HG02943 (cell line): ENCODE measurements at regions not wholly inside any gene's neighbourhood (a gene's known extent, or its start where the extent isn't known, plus 50 kb on each side); places are given as distances from the start of the nearest gene placed in this dataset.
"Not testable (repeated sequence)": the region's sequence is repeated elsewhere in the genome, so short reads cannot be mapped to it uniquely, and the experiment has no call there.

Experiments
- ATAC-seq: cut with Tn5 transposase; IDR thresholded peaks from one replicate; pipeline ENCODE4 v1.9.1; 2021; ENCODE audit warnings: mild to moderate bottlenecking, low read depth, moderate library complexity; ENCODE audit not compliant: unreplicated experiment

DNA sequence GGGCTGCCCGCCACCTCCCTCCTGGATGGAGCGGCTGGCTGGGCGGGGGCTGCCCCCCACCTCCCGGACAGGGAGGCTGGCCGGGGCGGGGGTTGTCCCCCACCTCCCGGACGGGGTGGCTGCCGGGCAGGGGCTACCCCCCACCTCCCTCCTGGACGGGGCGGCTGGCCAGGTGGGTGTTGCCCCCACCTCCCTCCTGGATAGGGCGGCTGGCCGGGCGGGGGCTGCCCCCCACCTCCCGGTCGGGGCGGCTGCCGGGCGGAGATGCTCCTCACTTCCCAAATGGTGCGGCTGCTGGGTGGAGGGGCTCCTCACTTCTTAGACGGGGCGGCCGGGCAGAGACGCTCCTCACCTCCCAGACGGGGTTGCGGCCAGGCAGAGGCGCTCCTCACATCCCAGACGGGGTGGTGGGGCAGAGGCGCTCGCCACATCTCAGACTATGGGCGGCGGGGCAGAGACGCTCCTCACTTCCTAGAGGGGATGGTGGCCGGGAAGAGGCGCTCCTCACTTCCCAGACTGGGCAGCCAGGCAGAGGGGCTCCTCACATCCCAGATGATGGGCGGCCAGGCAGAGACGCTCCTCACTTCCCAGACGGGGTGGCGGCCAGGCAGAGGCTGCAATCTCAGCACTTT, 153.9 kb upstream of the OR4C13 start:
- not testable (repeated sequence) for ATAC-seq

DNA sequence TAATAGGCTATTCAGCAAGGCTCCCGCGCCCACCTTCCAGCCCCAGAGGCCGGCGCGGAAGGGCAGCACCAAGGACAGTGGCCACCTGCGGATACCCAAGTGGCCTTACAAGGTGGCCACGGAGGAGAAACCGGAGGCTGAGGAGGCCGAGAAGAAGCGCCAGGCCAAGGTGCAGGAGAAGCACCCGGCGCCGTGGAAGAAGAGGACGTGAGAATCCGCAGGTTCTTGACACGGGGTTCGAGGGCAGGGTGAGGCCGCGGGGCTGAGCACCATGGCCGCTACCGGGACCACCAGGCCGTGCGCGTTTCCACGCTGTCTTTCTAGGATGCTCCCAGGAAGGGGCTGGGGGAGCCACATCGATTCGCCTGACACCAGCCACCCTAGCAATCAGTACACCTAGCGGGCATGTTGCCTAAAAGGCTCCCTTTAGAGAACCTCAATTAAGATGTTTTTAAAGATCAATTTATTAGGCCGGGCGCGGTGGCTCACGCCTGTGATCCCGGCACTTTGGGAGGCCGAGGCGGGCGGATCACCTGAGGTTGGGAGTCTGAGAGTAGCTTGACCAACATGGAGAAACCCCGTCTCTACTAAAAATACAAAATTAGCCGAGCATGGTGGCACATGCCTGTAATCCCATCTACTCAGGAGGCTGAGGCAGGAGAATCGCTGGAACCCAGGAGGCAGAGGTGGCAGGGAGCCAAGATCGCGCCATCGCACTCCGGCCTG, 134.3 kb upstream of the OR4C13 start:
- not testable (repeated sequence) for ATAC-seq

DNA sequence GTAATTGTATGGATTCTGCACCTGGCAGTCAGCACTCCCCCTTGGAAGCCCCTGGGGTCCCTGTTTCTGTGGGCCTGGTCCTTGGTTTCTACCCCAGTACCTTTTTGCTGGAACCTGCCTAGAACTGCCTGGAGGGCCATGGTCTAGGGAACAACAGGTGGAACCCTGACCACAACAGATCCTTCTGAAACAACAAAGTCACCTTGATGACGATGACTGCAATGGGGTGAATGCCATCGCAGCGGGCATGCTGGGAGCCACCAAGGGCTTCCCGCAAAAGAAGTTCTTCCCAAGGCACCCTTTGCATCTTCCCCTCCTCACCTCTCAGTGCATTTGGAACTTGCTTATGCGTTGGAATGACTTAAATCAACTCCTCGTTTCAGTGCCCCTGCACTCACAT, 129.0 kb upstream of the OR4C13 start:
- not testable (repeated sequence) for ATAC-seq

DNA sequence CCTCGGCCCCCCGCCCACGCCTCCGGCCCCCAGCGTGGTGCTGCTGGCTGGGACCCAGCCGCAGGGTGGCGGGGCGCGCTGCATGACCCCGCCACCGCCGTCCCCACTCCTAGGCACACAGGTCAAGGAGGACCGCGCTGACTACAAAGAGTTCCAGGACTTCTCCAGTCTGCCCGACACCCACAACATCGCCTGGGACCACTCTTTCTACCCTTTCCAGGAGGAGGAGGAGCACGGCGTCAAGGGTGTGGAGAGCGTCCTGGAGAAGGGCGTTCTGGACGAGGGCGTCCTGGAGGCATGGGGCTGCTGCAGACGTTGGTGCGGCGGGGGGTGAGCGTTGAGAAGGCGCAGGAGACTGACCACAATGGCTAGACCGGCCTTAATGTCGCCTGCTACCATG, 101.7 kb upstream of the OR4C13 start:
- not testable (repeated sequence) for ATAC-seq

DNA sequence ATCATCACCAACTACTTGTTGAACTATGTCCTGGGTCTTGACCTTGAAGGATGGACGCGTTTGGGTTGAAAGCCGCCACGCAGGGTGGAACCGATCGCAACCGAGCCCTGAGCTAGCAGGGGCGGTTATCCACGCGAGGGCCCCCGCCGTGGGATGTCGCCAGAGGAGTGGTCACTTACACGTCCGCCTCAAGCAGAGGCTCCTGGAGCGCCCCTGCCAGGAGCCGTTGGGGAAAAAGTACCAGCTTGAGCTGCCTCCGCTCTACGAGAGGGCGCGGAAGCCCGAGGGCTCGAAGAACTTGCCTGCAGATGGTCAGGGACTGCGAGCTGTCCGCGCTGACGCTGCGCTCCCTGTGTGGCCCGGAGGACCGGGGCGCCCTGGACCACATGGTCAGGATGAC, 100.7 kb upstream of the OR4C13 start:
- ATAC-seq: no peak

DNA sequence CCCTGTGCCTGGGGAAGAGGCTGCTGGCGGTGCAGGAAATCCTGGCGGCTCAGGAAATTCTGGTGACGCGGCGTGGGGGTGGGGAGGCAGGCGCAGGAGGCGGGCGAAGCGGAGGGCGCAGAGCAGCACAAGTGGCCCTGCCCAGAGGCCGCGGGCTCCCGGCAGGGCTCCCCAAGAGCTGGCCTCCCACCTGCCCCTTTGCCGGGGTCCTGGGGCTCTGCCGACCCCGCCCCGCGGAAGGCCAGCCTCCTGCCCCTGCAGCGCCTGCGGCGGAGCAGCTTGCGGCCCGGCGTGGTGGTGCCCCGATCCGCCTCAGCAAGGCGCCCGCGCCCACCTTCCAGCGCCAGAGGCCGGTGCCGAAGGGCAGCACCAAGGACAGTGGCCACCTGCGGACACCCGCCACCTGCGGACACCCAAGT, 100.2 kb upstream of the OR4C13 start:
- ATAC-seq: no peak

DNA sequence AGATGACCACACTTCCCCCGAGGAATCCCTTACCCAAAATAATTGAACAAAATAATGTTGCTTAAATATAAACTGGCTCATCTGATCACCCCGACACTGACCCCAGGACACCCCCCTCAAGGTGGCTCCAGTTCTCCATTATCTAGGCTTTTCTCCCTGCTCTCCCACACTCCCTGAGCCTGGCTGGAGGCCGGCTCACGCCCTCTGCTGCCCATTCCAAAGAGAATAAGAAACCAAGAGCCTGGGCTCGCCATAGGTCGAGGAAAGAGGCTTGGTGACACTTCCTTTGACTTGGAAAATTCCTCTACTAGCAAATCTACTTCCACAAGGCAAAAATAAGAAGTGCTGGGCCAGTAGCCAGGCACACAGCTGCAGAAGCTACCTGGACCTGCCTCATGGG, 63.3 kb upstream of the OR4C13 start:
- ATAC-seq: not testable (repeated sequence)

DNA sequence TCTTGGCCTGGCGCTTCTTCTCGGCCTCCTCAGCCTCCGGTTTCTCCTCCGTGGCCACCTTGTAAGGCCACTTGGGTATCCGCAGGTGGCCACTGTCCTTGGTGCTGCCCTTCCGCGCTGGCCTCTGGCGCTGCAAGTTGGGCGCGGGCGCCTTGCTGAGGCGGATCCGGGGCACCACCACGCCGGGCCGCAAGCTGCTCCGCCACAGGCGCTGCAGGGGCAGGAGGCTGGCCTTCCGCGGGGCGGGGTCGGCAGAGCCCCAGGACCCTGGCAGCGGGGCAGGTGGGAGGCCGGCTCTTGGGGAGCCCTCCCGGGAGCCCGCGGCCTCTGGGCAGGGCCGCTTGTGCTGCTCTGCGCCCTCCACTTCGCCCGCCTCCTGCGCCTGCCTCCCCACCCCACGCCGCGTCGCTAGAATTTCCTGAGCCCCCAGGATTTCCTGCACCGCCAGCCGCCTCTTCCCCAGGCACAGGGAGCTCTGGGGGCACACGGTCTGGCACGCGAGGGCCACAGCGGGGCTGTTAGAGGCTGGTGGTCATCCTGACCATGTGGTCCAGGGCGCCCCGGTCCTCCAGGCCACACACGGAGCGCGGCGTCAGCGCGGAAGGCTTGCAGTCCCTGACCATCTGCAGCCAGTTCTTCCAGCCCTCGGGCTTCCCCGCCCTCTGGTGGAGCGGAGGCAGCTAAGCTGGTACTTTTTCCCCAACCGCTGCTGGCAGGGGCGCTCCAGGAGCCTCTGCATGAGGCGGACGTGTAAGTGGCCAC, 60.1 kb upstream of the OR4C13 start:
- ATAC-seq: not testable (repeated sequence)

DNA sequence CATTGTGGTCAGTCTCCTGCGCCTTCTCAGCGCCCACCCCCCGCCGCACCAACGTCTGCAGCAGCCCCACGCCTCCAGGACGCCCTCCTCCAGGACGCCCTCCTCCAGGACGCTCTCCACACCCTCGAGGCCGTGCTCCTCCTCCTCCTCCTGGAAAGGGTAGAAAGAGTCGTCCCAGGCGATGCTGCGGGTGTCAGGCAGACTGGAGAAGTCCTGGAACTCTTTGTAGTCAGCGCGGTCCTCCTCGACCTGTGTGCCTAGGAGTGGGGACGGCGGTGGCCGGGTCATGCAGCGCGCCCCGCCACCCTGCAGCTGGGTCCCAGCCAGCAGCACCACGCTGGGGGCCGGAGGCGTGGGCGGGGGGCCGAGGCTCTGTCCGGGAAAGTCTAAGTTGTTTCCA, 58.7 kb upstream of the OR4C13 start:
- not testable (repeated sequence) for ATAC-seq
